GM21526 (cell line): ENCODE measurements at regions not wholly inside any gene's neighbourhood (a gene's known extent, or its start where the extent isn't known, plus 50 kb on each side); places are given as distances from the start of the nearest gene placed in this dataset.

Experiments used
- ATAC-seq: cut with Tn5 transposase; IDR thresholded peaks from one replicate; pipeline ENCODE4 v1.9.1; 2021; ENCODE audit warnings: moderate library complexity; ENCODE audit not compliant: unreplicated experiment, low FRiP score

DNA sequence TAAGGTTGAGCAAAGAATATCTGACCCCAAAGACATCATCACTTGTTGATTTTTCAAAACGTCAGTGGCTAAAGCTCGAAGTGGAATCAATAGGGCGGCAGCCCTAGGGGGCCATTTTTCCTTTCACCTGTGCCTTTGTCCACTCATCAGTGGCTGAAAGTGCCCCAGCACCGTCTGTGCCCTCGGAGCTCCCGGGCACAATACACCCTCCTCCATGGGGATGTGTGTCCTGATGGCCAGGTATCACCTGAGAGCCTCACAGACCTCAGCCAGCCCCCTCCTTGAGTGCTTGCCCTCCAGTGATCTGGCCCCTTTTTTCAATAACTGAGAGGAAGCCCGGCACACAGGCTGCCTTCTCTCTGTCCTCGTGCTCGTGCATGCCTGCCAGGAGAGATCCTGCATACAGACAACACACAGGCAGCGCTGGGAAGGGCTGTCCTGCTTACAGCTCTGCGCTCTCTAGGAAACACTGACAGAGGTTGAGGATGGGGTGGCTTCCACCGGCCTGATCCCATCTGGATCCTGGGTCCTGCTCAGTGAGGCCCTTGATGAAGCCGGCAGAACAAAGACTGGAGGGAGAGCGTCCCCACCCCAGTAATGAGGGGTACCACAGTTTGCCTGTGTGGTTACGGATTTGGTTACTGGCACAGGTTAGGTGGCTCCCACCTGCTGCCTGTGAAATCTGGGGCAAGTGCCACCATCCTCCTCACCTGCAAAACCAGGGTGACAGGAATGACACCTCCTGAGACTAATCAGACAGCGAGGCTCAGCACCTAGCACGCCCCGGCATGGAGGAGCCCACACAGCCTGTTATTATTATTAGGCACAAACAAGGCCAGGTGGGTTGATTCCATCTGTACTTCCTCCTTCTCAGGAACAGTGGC lies 197.5 kb upstream of the RAB6C start:
- ATAC-seq: no peak

DNA sequence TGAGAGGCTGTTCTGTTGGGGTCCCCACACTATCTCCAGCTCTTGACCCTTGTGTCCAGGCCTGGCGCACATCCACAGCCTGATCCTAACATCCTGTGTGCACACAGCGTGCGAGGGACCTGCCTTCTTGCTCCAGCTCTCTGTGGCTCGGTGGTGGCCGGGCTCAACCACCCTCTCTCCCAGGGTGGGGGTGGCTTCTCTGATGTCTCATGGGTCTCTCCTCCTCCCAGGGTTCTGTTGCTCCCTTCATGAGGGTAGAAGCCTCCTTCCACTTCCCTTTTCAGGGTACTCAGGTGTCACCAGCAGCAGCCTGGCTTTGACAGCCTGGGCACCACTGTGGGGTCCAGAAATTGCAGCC lies 196.9 kb upstream of the RAB6C start:
- ATAC-seq: no peak

DNA sequence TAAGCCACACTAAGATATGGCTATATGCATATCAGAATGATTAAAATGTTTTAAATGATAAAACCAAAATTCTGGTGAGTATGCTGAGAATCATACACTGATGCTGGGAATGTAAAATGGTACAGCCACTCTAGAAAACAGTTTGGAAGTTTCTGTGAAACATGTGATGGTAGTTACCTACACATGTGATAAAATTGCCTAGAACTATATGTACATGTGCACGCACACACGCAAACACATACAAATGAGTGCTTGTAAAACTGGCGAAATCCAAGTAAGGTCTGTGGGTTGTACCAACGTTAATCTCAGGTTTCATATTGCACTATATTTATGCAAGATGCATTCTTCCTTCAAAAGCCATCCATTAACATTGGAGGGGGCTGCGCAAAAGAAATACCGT lies 195.0 kb upstream of the RAB6C start:
- ATAC-seq: no peak

DNA sequence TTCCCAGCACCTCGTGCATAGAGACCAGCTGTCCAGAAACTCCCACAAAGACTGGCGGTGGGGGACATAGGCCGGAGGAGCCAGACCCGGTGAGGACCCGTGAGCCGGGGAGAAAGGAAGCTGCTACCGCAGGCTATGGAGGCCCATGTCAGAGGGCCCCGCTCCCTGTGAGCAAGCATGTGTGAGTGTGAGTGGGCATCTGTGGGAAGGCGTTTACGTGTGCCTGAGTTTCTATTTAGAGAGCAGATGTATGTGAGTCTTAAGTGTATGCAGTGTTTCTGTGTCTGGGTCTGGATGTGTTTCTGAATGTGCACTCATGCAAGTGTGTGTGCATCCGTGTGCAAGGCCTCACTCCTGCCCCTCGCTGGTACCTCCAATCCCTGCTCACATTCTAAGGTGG lies 187.8 kb upstream of the RAB6C start:
- ATAC-seq: no peak

DNA sequence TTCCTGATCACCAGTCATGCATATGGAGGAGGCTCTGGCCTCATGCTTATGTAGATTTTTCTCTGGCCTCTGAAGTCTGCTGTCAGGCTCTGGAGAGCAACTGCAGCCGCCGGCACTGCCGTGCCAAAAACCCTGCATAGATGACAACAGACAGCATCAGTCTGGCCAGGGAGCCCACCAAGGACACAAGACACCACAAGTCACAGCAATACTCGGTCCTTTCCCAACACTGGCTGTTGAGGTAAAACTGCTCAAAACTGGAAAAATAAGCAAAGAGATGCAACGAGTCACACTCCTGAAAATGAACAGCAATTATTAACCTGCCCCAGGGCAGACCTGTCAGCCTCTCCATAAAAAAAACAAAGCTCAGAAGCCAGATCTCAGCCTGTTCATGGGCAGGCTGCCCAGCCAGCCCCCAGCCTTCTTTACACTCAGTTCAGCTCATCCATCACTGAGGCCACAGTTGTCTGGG lies 186.0 kb upstream of the RAB6C start:
- ATAC-seq: no peak

DNA sequence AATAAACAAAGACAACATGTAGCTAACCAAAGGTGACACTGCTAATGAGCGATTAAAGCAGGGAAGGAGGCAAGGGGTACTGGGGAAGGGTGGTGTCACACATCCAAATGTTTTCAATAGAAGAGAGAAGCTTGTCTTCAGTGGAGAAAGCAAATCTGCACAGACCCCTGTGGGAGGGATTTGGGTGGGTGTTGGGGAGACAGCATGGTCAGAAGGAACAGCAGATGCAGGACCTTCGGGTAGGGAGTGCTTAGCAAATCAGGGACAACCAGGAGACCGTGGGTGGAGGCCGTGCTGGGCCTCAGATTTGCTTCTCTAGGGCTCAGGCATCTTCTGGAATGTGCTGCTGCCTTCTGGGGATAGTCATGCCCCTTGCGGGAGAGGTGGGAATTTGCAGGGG lies 185.3 kb upstream of the RAB6C start:
- ATAC-seq: no peak

DNA sequence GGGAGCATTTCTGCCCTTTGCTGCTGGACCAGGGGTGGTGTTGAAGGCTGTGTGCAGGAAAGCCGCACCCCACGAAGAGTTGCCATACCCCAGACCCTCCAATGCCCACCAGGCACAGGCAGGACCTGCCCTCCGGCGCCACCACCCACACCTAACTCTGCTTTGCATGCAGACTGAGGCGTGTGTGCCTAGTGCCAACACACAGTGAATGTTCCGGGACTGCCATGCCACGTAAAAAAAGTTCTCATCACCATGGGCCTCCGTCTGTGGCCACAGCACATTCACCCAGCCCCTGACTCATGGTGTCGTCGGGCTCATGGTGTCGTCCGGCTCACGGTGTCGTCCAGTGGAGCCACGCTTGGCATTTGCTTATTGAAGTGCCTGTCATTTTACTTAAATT lies 184.9 kb upstream of the RAB6C start:
- no peak for ATAC-seq

DNA sequence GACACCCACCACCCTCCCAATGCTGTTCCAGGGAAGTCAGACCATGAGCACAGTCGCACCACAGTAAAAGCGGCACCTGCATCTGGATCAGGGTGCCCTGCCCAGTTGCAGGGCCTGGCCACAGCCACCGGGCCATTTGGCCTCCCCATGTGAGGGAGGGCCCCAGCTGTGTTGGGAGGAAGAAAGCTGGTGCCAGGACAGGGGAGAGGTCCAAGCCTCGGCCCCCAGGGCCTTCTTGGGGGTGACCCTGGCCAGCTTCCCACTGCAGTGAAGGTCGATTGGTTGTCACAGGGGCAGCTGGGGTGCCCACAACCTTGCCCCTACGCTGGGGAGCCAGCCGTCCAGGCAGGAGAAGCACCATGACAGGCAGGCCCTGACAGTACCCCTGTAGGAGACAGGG lies 183.2 kb upstream of the RAB6C start:
- ATAC-seq: no peak

DNA sequence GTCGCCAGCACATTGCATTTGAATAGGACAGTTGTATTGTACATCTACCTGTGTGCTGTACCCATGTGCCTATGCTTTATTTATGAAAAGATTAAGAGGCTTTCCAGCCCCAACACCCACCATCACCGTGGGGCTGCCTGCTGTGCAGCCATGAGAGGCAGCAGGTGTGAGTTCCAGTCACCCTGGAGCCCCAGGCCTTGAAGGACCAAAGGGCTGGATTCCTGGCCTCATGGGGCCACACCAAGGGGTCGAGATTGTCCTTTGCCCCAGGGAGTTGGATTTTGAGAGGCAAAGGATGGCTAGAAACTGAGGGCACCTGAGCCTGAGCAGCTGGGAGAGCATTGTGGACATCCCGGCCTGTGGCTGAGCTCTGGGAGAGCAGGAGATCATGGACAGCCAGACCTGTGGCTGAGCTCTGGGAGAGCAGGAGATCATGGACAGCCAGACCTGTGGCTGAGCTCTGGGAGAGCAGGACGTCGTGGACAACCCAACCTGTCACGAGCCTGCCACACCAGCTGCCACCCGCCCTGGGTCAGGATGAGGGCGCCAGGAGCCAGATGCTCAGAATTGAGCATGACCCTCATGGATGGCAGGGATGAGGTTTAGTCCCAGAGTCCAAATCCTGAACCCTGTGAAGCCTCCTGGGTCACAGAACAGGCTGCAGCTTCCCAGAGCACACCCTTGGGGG lies 182.5 kb upstream of the RAB6C start:
- no peak for ATAC-seq

DNA sequence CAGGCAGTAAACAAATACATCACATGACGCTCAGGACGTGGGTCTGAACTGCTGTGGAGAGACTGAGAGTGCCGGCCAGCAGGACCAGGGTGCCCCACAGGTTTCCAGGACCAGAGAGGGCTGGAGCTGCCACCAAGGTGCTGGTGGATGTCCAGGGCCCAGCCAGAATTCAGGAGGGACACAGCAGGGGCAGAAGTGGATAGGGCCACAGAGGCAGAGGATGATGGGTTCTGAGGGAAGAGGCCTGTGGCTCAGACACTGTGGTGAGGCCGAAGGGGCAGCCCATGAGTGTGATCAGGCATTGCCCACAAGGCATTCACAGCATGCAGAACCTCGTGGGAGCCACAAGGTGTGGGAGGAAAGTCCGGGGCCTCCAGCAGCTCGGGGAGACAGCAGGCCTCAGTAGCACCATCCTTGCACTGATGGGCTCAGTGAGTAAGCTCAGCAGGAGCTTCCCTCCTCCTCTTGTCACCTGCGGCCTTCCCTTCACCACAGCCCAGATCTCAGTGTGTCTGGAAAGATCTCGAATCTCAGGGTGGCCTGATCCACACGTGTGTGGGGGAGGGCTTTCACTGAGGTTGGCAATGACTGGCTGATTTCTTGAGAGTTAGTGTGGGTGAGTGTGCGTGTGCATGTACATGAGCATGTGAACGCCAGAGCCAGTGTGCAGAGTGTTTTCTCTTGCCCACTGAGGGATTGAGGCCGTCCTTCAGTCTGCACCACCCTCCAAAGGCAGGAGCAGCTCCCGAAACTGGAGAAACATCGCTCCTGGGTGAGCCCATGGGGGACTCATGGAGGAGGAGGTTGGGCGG lies 181.8 kb upstream of the RAB6C start:
- no peak for ATAC-seq

DNA sequence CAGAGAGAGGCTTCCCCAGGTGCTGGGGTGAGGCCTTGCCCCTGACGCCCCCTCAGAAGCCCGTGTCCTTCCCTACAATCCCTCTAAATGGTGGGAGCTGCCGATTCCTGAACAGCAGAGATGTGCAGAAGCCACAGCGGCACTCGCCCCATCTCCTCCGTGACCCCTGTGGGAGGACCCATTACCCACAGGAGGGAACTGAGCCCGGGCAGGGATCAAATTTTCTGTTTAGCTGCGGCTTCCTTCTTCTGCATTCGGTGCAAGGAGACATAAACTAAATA lies 181.2 kb upstream of the RAB6C start:
- no peak for ATAC-seq

DNA sequence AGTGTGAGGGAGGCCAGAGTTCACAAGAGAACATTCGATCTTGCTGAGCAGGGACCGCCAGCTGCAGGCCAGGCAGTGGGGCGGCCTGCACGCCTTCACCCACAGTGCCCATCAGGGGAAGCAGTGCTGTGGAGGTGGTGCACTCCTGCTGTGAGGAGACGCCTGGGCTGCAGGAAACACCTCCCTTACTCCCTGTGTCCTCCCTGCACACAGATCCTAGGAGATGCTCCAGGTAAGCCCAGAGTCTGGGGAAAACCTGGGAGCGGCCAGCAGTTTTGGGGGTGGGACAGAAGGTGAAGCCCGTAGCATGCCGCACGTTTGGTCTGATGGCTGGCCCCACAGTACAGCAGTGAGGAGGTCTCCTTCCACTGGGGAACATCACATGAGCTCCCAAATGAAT lies 180.8 kb upstream of the RAB6C start:
- no peak for ATAC-seq

DNA sequence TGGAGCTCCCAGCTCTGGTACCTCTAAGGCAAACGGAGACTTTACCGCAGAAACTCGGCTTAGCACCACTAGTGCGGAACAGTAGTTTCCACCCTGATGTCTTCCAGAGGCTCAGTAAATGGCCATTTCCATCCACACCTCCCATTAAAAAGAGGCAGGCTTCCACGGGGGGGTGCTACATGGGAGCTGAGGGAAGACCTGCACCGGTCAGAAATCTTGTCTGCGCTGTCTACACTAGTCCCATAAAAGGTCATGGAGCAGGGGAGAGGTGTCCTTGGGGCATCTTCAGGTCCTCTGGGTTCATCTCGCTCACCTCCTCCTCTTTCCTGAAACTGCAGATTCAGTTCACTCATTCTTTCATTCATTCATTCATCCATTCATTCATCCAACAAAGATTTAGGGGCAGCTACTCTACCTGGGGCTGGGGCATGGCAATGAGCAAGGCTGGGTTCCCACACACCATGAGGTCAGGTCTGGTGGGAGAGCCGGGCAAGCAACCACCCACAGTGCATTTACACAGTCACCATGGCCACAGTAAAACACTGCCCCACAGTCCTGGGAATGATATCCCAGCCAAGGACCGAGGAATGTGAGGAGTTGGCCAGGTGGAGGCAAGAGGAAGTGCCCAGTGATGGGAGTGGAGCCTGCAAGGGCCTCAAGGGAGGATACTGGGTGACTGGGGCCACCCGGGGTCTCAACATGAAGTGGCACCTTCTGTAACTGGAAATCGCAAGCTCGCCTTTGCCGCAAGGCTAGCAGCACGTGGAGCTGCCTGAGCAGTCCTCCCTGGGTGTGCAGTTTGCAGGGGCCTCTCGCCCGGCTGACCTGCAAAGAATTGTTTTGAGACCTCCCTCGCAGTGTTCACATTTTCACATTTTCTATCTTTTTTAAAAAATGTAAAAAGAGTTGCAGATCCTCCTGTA lies 180.2 kb upstream of the RAB6C start:
- ATAC-seq: no peak

DNA sequence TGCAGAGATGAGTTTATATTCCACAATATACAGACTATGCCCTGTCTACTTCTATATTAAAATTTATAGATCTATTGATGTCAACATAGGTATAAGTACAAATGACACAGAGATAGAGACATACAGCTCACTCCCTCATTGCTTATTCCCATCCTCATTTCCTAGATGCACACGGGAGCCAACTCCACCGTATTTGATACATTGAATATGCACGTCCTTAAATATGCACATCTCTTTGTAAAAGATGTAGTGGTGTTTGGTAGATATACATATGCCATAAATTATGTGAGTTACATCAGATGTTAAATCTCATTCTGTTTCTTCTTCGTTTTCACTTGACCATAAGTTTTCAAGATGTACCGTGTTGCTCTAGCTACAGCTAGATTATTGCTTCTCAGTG lies 179.2 kb upstream of the RAB6C start:
- ATAC-seq: no peak

DNA sequence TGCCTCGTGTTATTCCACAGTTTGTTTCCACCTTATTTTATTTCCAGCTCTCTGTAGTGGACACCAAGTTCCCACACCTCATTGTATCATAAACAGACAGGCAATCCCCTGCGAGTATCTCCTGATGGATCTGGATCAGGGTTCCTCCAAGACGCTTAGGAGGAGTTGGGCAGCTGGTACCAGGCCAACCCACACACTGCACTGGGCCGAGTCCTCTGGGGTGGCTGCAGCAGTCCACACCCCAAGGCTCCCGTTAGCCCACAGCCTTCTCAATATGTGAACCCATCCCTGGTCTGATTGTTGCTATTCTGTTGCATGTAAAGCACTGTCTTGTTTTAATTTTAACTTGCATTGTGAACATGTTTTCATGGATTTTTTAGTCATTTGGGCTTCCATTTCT lies 178.8 kb upstream of the RAB6C start:
- no peak for ATAC-seq

DNA sequence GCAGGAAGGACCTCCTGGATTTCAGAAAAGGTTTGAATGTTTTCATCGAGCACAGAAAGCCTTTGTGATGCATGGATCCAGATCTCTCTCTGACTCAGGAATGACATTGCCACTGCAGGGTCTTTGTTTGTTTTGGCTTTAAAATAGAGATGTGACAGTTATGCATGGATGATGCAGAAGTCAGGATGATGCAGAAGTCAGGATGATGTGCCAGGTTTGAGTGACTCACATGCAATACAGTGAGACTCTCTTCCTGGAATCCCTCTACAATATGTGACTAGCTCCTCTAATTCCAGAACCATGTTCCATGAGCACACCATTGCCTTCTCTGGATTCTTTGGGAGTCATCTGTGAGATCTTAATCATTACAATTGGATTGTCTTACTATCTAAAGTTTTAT lies 177.9 kb upstream of the RAB6C start:
- no peak for ATAC-seq

DNA sequence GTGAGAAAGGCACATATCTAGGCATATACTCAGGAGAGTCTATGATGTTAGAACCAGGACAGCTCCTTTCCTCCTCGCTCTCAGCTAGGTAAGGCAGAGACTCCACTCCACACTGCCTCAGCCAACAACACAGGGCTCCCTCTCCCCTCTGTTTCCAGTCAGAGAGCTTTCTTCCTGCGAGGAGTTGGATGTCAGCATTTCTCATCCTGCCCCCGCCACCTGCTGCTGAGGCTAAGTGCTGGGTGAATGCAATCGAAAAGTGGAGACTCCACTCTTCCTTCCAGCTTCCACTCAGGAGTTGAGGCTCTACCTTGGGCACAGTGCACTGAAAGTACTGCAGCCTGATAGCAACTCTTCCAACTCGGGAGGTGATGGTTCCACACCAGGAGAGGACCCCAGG lies 177.2 kb upstream of the RAB6C start:
- ATAC-seq: no peak

DNA sequence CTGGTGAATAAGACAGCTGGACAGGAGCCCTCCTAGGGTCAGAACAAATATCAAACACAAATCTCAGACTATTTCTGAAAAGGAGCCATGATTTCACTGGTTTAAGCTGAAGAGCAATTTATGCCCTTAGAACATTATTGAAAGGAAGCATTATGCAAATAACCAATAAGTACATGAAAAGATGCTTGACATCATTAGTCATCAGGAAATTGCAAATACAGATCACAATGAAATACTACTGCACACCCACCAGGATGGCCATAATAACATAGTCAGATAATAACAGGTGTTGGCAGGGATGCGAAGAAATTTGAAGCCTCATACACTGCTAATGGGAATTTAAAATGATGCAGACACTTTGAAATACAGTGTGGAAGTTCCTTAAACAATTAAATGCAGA lies 176.4 kb upstream of the RAB6C start:
- ATAC-seq: no peak

DNA sequence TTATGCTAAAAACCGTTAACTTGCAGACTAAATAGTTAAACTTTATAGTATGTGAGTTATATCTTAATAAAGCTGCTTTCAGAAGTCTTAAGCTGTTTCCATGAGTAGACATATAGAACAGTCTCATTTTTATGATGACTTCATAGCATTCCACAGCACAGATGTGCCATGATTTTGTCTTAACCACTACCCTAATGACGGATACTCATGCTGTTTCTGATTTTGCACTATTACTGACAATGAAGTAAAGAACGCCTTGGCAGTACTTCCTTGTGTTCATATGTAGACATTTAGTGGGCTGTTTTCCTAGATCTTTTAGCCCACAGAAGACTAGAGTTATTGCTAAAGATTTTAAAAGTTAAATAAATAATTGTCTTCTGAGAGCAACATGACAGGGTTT lies 175.6 kb upstream of the RAB6C start:
- no peak for ATAC-seq

DNA sequence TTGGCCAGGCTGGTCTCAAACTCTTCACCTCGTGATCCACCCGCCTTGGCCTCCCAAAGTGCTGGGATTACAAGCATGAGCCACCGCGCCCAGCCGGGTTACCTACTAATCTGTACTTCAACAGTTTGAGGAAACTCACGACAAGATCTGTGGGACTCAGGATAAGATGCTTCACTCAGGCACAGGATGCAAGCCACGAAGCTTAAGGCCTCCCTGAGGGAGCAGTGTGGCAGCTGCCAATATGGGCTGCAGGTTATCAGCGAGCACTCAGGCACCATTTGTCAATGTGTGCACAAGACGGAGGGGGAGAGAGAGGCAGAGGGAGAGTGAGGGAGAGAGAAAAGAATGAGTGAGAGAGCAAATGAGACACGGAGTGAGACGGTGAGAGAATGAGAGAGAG lies 173.6 kb upstream of the RAB6C start:
- no peak for ATAC-seq

DNA sequence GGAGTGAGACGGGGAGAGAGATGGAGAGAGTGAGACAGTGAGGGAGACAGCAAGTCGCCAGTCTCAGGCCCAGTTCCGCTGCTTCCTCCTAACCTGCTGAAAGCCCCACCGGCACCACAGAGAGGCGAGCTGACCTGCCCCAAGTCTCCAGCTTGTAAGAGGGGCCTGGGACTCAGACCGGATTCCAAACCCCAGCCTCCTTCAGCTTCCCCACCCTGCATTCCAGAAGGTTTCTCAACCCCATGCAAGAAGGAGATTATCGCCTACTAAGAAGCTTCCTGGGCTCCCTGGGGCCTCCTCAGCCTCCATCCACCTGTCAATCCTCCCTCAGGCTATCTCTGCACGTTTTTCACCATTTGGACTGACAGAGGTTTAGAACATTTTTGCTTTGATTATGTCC lies 173.1 kb upstream of the RAB6C start:
- ATAC-seq: no peak
